ENCODE measurements at regions not wholly inside any gene's neighbourhood (a gene's known extent, or its start where the extent isn't known, plus 50 kb on each side); places are given as distances from the start of the nearest gene placed in this dataset.
A peak's percentile ranks its signal among the peaks of the same experiment; 100 is the strongest.

DNA sequence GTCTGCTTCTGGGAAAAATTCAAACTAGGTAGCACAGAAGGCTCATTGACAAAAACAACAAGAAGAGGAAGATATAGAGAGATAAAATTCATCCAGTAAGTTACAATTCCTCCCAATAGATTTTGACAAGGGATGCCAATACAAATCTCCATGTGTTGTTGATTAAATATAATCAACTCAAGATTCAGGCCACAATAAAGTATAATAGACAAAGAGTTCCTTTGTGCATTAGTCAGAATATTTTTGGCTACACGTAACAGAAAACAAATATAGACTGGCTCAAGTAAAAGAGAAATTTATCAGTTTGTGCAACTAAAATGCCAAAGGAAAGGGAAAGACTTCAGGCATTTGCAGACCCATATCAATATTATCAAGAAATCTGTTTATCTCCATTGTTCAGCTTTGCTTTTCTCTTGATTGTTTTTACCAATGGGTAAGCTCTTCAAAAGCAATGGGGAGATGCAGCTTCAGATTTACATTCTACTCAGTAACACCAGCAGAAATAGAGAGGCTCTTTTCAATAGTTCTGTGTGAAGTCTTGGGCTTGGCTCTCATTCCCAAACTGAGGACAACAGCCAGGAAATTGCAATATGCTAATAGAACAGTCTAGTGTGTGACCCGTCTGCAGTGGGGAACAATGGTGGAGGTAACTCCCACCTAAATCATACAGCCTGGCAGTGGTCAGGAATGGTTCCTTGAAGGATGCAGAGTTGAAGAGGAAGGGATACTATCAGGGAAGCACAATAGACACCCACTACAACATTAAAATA, 77.6 kb upstream of the PROK2 start:
- CTCF ChIA-PET (ENCODE audit: partially characterized antibody) = interaction anchor here (0.6 kb wide), 1 partner anchor 878 kb away, joined by 3 read pairs; no protein-coding TSS in a partner anchor
- no peak overlapping the region for H3K4me3 ChIP-seq (ENCODE audit: extremely low read depth in 1 of 4, insufficient read depth in 2 of 4, low read depth in 3 of 4, low read length in 4 of 4)
- TF ChIP-seq RXRA (IDR thresholded peaks at IDR 0.05; ENCODE audit: insufficient read depth, low read depth, low read length) (no peak), RBBP5 (IDR thresholded peaks at IDR 0.05; ENCODE audit: borderline replicate concordance, low read depth, low read length) (no peak), SP1 (IDR thresholded peaks at IDR 0.05; ENCODE audit: low read depth, low read length) (no peak)

More for the DNA sequence above, 77.6 kb upstream of the PROK2 start:
- Histone ChIP-seq H3K56ac (replicated peaks; ENCODE audit: insufficient read length, low read depth, low read length) (no peak overlapping the region), H3K36me3 (ENCODE audit: control insufficient read depth in 2 of 4, insufficient read depth in 4 of 4, low read length in 3 of 4) (no peaks in the 10 kb centered on the region), H3K27me3 (replicated peaks in 1 of 4; ENCODE audit: control insufficient read depth in 3 of 4, extremely low read depth in 1 of 4, insufficient read depth in 3 of 4, low read length in 3 of 4) (no peaks in the 10 kb centered on the region), H2BK120ac (replicated peaks; ENCODE audit: low read depth, low read length) (no peak overlapping the region), H3K18ac (ENCODE audit: extremely low read depth, low read length) (no peak overlapping the region), H3K9ac (replicated peaks in 1 of 4; ENCODE audit: extremely low read depth in 1 of 4, low read depth in 3 of 4, low read length in 3 of 4) (no peak overlapping the region), H3K23me2 (ENCODE audit: low read depth, low read length) (no peaks in the 10 kb centered on the region), H2BK5ac (ENCODE audit: low read depth, low read length) (no peak overlapping the region), H2AFZ (ENCODE audit: low read length) (no peak overlapping the region), H4K20me1 (replicated peaks in 1 of 2; ENCODE audit: control insufficient read depth in 1 of 2, insufficient read depth in 2 of 2, low read length in 2 of 2) (no peaks in the 10 kb centered on the region), H3K27ac (ENCODE audit: low read depth, low read length) (no peak overlapping the region), H3K4me1 (replicated peaks in 1 of 4; ENCODE audit: control insufficient read depth in 3 of 4, insufficient read depth in 4 of 4, low read length in 3 of 4) (peaks cover 7 to 17% (median 10%) of the 10 kb centered on the region in 4 experiments), H4K5ac (ENCODE audit: insufficient read length, low read depth, low read length) (no peak overlapping the region), H3K23ac (ENCODE audit: insufficient read length) (no peak overlapping the region), H2AK5ac (ENCODE audit: low read depth, low read length) (no peak overlapping the region), H3K79me2 (ENCODE audit: control insufficient read depth in 1 of 2, insufficient read depth in 2 of 2, low read length in 2 of 2) (no peaks in the 10 kb centered on the region), H3K79me1 (ENCODE audit: low read depth, low read length) (no peaks in the 10 kb centered on the region), H2BK15ac (ENCODE audit: low read length) (no peak overlapping the region; the same call in 1 of the 2 replicates), H4K91ac (replicated peaks; ENCODE audit: insufficient read length, low read length) (no peak overlapping the region), H4K8ac (ENCODE audit: extremely low read depth, insufficient read depth, low read length) (no peak overlapping the region), H3K9me3 (ENCODE audit: insufficient read depth in 2 of 2, low read depth in 1 of 2, low read length in 1 of 2) (no peaks in the 10 kb centered on the region), H2BK12ac (ENCODE audit: low read depth, low read length) (no peak overlapping the region), H3K4me2 (ENCODE audit: insufficient read depth in 1 of 2, low read depth in 2 of 2, low read length in 2 of 2) (no peak overlapping the region), H3K4ac (replicated peaks; ENCODE audit: insufficient read length, low read depth, low read length) (no peak overlapping the region), H3K14ac (ENCODE audit: insufficient read length) (no peak overlapping the region), H2BK20ac (ENCODE audit: low read length) (0 out of 2 replicates have a peak overlapping the region, but pooled peaks have one; percentile 48)
- no peak for DNase-seq (ENCODE audit: low read depth in 1 of 2, low spot score in 2 of 2)
- FAIRE-seq = no peak
- POLR2A ChIA-PET (ENCODE audit: partially characterized antibody) = interaction anchor here (2.1 kb wide), 1 partner anchor 10 kb away, joined by 10 read pairs; no protein-coding TSS in a partner anchor
- whole genome bisulfite sequencing, 2 experiments (ENCODE audit: extremely low coverage in 1 of 2, insufficient coverage in 1 of 2, insufficient read length in 1 of 2, insufficient replicate concordance in 2 of 2, low coverage in 1 of 2, low lambda C conversion rate in 2 of 2, missing lambda C conversion rate in 1 of 2) = 81% methylated on average over 2 of the region's 2 CpGs; no CpG with 5 or more reads in 1 of the 2 experiments

All from H1 (cell line).